Neural progenitor cell (in vitro differentiated cells): ENCODE measurements at regions not wholly inside any gene's neighbourhood (a gene's known extent, or its start where the extent isn't known, plus 50 kb on each side); places are given as distances from the start of the nearest gene placed in this dataset.

ENCODE experiments used
- DNase-seq: peaks from one replicate; pipeline ENCODE4 v3.0.0-alpha.2; 2016; ENCODE audit warnings: low spot score
- H2AFZ ChIP-seq: fragments of 200-600 bp; sonication (generic); replicated peaks from 2 replicates; pipeline ENCODE4 v1.6.1; 2016; ENCODE audit warnings: antibody characterized with exemption
- H3F3A ChIP-seq: fragments of 200-600 bp; sonication (generic); 2 replicates; pipeline ENCODE4 v1.6.1; 2016; ENCODE audit warnings: antibody characterized with exemption, low read depth
- H3K27ac ChIP-seq: fragments of 200-600 bp; sonication (generic); 2 replicates; pipeline ENCODE4 v1.5.1; 2016; ENCODE audit warnings: mild to moderate bottlenecking
- H3K27me3 ChIP-seq: fragments of 200-600 bp; sonication (generic); 2 replicates; pipeline ENCODE4 v1.6.1; 2016; ENCODE audit warnings: mild to moderate bottlenecking, moderate library complexity
- H3K36me3 ChIP-seq: fragments of 200-600 bp; sonication (generic); 2 replicates; pipeline ENCODE4 v1.5.1; 2016
- H3K4me1 ChIP-seq: fragments of 200-600 bp; sonication (generic); 2 replicates; pipeline ENCODE4 v1.6.1; 2016; ENCODE audit warnings: mixed run types
- H3K4me2 ChIP-seq: fragments of 200-600 bp; sonication (generic); 2 replicates; pipeline ENCODE4 v1.6.1; 2016
- H3K4me3 ChIP-seq: fragments of 200-600 bp; sonication (generic); 2 replicates; pipeline ENCODE4 v1.5.1; 2016
- H3K79me2 ChIP-seq: fragments of 200-600 bp; sonication (generic); 2 replicates; pipeline ENCODE4 v1.6.1; 2016; ENCODE audit warnings: low read depth
- H3K9ac ChIP-seq: fragments of 200-600 bp; sonication (generic); 2 replicates; pipeline ENCODE4 v1.6.1; 2016
- H3K9me3 ChIP-seq: fragments of 200-600 bp; sonication (generic); 2 replicates; pipeline ENCODE4 v1.5.1; 2016; ENCODE audit warnings: low read depth
- H4K20me1 ChIP-seq: fragments of 200-600 bp; sonication (generic); 2 replicates; pipeline ENCODE4 v1.6.1; 2016; ENCODE audit warnings: low read depth
- H3K27ac Mint-ChIP-seq: 3 replicates; pipeline ENCODE4 v1.8.0; 2021; ENCODE audit warnings: mixed read lengths
- H3K27me3 Mint-ChIP-seq: 2 replicates; pipeline ENCODE4 v1.8.0; 2022; ENCODE audit warnings: low read depth, mild to moderate bottlenecking, inconsistent platforms, moderate library complexity, mixed read lengths; ENCODE audit not compliant: insufficient read depth
- H3K36me3 Mint-ChIP-seq: 3 replicates; pipeline ENCODE4 v1.8.0; 2021; ENCODE audit warnings: mixed read lengths
- H3K4me1 Mint-ChIP-seq: 3 replicates; pipeline ENCODE4 v1.8.0; 2021; ENCODE audit warnings: mixed read lengths
- H3K4me3 Mint-ChIP-seq: 3 replicates; pipeline ENCODE4 v1.8.0; 2021; ENCODE audit warnings: mild to moderate bottlenecking, moderate library complexity, mixed read lengths
- H3K9me3 Mint-ChIP-seq: 3 replicates; pipeline ENCODE4 v1.8.0; 2020; ENCODE audit warnings: mixed read lengths
- EZH2 ChIP-seq: fragments of 200-600 bp; sonication (generic); IDR thresholded peaks from 2 replicates; pipeline ENCODE4 v1.6.1; 2017; ENCODE audit warnings: antibody characterized with exemption, mild to moderate bottlenecking, moderate library complexity
- EZH2phosphoT487 ChIP-seq: fragments of 200-600 bp; sonication (generic); IDR thresholded peaks from 2 replicates; pipeline ENCODE4 v1.6.1; 2017; ENCODE audit warnings: antibody characterized with exemption
- TF ChIP-seq, protein P1 (sequence below): fragments of 200-600 bp; sonication (generic); IDR thresholded peaks from 2 replicates; pipeline ENCODE4 v1.5.1; 2017; ENCODE audit warnings: antibody characterized with exemption, mild to moderate bottlenecking

DNA sequence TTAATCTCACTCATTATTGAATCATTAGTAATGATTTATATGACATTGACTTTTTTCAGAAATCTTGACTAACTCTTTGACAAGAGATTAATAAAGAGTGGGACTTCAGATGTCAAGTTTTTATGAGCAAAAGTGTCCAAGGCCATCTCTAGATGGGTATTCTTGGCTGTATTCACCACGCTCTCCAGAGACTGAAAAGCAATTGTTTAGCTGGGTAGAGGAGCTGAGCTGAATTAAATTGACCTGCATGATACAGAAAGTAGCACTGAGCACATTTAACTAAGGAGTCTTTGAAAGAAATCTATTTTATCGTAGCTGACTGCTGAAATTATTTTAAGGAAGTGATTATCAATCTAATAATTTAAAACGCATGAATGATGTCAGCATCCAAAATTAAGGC is 89.4 kb downstream of the LINC00237 start:
- DNase-seq = no peak
- Mint-ChIP-seq H3K27ac (no peak overlapping the region), H3K4me3 (no peak overlapping the region), H3K27me3 (peaks cover 12% of the 10 kb centered on the region), H3K9me3 (peaks cover 8% of the 10 kb centered on the region), H3K4me1 (peaks cover 42% of the 10 kb centered on the region), H3K36me3 (no peaks in the 10 kb centered on the region)
- Histone ChIP-seq H3K36me3 (no peaks in the 10 kb centered on the region), H3K4me3 (no peak overlapping the region), H3K27ac (no peak overlapping the region), H4K20me1 (no peaks in the 10 kb centered on the region), H3F3A (no peaks in the 10 kb centered on the region), H3K9me3 (no peaks in the 10 kb centered on the region), H3K27me3 (no peaks in the 10 kb centered on the region), H3K4me2 (no peak overlapping the region), H3K79me2 (no peaks in the 10 kb centered on the region), H2AFZ (no peak overlapping the region), H3K4me1 (peaks cover 41% of the 10 kb centered on the region), H3K9ac (no peak overlapping the region)
- TF ChIP-seq, protein P1, sequence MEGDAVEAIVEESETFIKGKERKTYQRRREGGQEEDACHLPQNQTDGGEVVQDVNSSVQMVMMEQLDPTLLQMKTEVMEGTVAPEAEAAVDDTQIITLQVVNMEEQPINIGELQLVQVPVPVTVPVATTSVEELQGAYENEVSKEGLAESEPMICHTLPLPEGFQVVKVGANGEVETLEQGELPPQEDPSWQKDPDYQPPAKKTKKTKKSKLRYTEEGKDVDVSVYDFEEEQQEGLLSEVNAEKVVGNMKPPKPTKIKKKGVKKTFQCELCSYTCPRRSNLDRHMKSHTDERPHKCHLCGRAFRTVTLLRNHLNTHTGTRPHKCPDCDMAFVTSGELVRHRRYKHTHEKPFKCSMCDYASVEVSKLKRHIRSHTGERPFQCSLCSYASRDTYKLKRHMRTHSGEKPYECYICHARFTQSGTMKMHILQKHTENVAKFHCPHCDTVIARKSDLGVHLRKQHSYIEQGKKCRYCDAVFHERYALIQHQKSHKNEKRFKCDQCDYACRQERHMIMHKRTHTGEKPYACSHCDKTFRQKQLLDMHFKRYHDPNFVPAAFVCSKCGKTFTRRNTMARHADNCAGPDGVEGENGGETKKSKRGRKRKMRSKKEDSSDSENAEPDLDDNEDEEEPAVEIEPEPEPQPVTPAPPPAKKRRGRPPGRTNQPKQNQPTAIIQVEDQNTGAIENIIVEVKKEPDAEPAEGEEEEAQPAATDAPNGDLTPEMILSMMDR = no peak
- no peak for TF ChIP-seq EZH2
- no peak for TF ChIP-seq EZH2phosphoT487

DNA sequence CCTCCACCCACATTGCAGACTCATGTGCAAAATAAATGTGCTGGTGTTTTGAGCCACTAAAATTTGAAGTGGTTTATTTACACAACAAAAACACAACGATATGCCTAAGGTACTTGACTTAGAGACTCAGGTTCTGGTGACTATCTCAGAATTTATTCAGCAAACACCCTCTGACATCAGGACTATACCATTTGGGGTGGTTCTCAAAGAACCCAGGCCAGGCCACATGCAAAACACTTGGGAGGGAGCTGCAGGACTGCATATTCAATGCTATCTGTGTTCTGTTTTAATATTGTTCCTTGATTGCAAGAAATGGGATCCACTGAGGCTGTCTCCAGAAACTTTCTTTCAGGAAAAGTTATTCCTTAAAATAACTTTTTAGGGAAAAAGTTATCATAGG is 91.6 kb downstream of the LINC00237 start:
- H3K9ac ChIP-seq = no peak overlapping the region
- Mint-ChIP-seq H3K27me3 (peaks cover 8% of the 10 kb centered on the region), H3K9me3 (peaks cover 8% of the 10 kb centered on the region), H3K27ac (no peak overlapping the region), H3K36me3 (no peaks in the 10 kb centered on the region), H3K4me1 (peaks cover 24% of the 10 kb centered on the region), H3K4me3 (no peak overlapping the region)
- peaks cover 18% of the 10 kb centered on the region for H3K4me1 ChIP-seq
- H3F3A ChIP-seq = no peaks in the 10 kb centered on the region
- TF ChIP-seq EZH2 = no peak
- H3K27ac ChIP-seq = no peak overlapping the region
- no peak overlapping the region for H3K4me3 ChIP-seq
- no peaks in the 10 kb centered on the region for H3K79me2 ChIP-seq
- H3K4me2 ChIP-seq = no peak overlapping the region
- no peaks in the 10 kb centered on the region for H3K9me3 ChIP-seq
- H3K27me3 ChIP-seq = no peaks in the 10 kb centered on the region
- H3K36me3 ChIP-seq = no peaks in the 10 kb centered on the region
- DNase-seq = no peak
- no peak overlapping the region for H2AFZ ChIP-seq
- H4K20me1 ChIP-seq = no peaks in the 10 kb centered on the region

DNA sequence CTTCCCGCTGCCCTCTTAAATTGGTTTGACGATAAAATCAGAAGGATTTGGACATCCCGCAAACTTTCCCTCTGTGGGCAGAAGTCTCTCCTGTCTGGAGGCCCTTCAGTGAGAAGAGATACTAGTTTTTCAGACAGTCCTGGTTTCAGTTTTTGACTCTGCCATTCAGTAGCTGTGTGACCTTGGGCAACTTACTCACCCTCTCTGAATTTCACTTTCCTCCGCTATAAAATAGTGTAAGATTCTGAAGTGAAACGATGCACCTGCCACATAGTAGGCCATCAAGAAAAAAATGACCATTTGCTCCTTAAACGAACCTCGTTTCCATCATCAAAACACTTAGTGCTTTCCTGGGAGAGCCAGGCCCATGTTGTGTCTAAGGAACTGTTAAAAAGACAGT is 97.2 kb downstream of the LINC00237 start:
- Histone ChIP-seq H3F3A (peaks cover 4% of the 10 kb centered on the region), H3K36me3 (no peaks in the 10 kb centered on the region), H3K4me1 (no peaks in the 10 kb centered on the region), H3K79me2 (no peaks in the 10 kb centered on the region), H3K27ac (no peak overlapping the region), H3K4me3 (no peak overlapping the region), H3K27me3 (no peaks in the 10 kb centered on the region), H3K9ac (no peak overlapping the region), H2AFZ (no peak overlapping the region), H3K9me3 (no peaks in the 10 kb centered on the region), H3K4me2 (no peak overlapping the region), H4K20me1 (no peaks in the 10 kb centered on the region)
- TF ChIP-seq, protein P1 = no peak
- TF ChIP-seq EZH2phosphoT487 = no peak
- no peak for TF ChIP-seq EZH2
- DNase-seq = no peak
- peaks cover 9% of the 10 kb centered on the region for H3K27me3 Mint-ChIP-seq
- no peaks in the 10 kb centered on the region for H3K9me3 Mint-ChIP-seq
- no peak overlapping the region for H3K27ac Mint-ChIP-seq
- no peaks in the 10 kb centered on the region for H3K4me1 Mint-ChIP-seq
- no peak overlapping the region for H3K4me3 Mint-ChIP-seq
- H3K36me3 Mint-ChIP-seq = no peaks in the 10 kb centered on the region

DNA sequence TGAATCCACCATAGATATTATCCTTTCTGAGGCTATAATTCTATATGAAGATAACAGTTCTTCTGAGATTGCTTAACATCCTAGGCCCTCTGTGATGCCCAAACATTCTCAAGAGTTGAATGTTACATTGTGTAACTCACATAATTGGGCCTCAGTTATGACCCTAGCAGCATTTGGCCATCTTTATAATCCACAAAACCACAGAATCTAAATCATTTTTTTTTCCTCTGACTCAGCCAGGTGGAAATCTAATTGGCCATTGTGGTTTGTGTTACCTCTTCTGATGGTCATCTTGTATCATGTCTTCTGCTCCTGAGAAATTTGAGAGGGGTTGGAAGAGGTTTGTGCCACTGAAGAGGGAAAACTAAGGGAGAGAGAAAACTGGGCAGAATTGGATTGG is 99.5 kb downstream of the LINC00237 start:
- H3K27me3 Mint-ChIP-seq = peaks cover 2% of the 10 kb centered on the region

More for the DNA sequence above, 99.5 kb downstream of the LINC00237 start:
- H3K4me3 Mint-ChIP-seq = no peak overlapping the region
- no peak for DNase-seq
- TF ChIP-seq, protein P1 = no peak
- TF ChIP-seq EZH2phosphoT487 (no peak), EZH2 (no peak)
- Histone ChIP-seq H3F3A (peaks cover 4% of the 10 kb centered on the region), H3K36me3 (no peaks in the 10 kb centered on the region), H3K4me2 (no peak overlapping the region), H3K9me3 (no peaks in the 10 kb centered on the region), H2AFZ (no peak overlapping the region), H3K9ac (no peak overlapping the region), H3K27me3 (no peaks in the 10 kb centered on the region), H3K4me1 (no peaks in the 10 kb centered on the region), H3K4me3 (no peak overlapping the region), H3K27ac (no peak overlapping the region), H3K79me2 (no peaks in the 10 kb centered on the region), H4K20me1 (no peaks in the 10 kb centered on the region)
- H3K27ac Mint-ChIP-seq = no peak overlapping the region
- no peaks in the 10 kb centered on the region for H3K9me3 Mint-ChIP-seq
- H3K36me3 Mint-ChIP-seq = no peaks in the 10 kb centered on the region
- H3K4me1 Mint-ChIP-seq = no peaks in the 10 kb centered on the region
